Kasumi-1 (cell line): ENCODE measurements at regions not wholly inside any gene's neighbourhood (a gene's known extent, or its start where the extent isn't known, plus 50 kb on each side); places are given as distances from the start of the nearest gene placed in this dataset.
A peak's percentile ranks its signal among the peaks of the same experiment; 100 is the strongest.

Experiments
- DNase-seq, 2 experiments: peaks; one replicate each; lab custom pipeline; 2025; lab: John Stamatoyannopoulos, UW

DNA sequence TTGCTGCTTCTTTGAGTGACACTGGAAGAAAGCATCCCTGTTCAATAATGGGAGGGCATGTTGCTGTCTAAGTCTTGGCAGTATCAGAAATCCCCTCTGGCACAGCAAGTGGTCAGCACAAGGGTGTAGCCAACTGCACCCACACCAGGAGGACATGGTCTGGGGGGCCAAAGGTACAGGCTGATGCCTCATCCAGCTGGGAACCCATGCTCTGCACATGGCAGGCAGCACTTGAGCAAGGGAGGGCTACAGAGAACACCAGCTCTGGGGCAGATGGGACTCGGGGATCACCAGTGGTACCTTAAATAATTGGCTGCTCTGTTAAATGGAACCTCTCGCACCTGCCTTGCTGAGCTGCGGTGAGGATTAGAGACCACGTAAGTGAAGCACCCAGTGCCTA, 265.2 kb downstream of the SYK start:
- DNase-seq = no peak

DNA sequence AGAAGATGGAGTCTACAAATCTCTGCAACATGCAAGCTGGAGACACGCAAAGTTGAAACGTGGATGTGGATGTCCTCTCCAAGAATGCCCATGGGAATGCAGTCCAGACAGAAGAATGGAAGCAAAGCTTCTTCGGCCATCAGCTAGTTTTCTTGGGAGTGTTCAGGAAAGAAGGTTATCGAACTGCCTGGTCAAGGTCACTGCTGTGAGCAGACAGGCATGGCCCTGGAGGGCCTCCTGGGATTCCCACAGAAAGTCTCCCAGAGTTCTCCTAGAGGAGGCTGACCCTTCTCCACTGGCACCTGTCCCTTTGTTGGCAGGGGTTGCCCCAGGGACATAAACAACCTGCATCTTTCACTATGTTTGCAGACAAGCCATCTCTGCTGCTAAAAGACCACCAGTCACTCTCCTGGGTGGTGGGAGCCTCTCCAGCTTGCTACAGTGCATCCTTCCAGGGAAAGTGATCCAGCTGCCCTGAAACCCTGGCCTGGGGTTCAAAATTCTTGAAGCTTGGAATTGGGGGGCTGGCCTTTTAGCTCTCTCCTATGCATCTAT, 265.8 kb downstream of the SYK start:
- no peak for DNase-seq

DNA sequence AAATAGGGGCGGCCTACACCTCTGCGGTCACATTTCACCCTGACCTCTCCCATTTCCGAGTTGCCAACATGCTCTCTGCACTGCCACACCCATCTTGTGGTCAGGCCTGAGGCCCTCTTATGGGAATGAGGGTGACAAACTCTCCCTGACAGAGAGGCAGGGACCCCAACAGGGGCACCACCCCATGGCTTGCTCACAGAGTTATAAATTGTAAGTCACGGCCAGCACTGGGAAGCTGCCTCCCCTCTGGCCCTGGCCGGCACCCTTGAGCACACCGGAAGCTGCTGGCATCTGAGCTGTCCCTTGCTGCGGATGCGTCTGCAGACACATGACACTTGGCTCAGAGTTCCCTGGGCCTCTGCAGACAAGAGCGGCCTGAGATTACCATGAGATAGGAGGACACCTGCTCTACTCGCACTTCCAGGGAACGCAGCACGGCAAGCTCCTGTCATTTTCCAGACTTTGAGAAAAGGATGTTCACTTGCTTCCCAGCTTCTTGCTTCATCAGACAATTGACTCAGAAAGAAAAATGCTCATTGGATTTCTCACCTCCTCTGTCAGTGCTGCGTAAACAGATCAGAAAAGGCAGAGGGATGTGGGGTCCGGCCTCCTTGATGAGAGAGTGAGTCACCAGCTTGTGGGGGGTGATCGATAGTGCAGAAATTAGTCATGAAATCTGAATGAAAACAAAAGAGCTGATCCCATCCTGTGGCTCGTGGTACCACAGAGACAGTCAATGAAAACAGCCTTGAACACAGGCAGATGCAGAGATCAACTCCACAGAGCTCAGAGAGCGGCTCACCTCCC, 269.8 kb downstream of the SYK start:
- no peak for DNase-seq

DNA sequence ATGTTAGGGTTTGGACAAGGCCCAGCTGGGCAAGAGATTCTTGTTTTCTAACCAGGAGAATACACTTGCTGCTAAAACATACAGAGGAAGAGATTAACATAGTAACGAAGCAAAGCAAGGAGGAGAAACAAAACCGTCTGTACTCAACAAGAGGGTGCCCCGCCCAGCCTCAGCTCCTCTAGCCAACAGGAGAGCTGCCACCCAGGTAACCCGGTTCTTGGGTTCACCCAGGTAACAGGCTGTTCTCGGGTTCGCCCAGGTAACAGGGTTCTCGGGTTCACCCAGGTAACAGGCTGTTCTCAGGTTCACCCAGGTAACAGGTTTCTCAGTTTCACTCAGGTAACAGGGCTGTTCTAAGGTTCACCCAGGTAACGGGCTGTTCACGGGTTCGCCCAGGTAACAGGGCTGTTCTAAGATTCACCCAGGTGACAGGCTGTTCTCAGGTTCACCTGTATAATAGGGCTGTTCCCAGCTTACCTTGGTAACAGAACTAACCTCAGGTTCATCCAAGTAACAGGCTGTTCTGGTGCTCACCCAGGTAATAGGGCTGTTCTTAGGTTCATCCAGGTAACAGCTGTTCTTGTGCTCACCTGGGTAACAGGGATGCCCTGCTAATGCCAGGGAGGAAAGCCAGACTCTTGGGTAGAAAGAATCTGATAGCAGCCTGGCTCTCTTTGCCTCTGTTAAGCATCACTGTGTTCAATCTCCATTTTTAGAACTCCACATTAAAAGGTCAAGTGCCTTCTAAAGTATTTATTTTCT, 271.6 kb downstream of the SYK start:
- DNase-seq = no peak

DNA sequence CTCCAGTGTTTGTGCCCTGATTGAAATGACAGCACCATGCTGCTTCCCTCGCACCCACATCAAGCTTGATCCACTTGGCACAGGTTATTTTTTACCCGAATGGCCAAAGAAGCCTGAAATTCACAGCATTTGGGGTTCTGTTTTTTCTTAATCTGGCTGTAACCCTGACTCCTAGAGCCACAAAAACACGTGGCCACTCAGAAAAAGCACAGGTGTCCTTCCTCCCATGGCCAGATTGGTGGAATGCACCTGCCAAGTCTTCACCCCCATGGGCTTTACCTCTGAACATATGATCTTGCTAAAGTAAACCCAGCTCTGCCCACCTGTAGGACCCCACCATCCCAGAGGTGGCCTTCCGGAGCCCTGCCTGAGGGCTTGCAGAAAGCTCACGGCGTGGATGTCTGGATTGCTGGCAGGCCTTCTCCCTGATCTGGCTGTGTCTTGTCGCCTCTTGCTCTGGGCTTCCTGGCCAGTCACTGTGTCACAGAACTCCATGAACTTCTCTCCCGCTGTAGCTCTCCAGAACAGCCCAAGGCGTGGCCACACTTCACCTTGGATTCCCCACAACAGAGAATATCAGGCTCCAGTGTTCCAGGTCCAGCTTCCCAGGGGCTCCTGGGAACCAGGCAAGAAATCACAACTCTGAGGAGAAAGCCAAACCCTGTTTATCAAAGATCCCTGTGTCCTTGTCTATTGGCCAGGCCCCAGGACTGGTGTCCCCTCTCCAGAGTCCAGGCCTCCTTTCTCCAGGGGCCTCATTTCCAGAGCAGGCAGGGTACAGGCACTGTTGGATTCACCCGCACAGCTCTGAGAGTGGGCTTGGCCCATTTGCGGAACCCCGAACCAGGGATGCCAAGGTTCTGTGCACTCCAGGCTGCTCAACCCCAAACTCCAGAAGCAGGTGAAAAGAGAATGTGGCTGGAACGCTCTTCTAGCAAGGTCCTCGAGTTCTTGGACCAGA, 272.5 kb downstream of the SYK start:
- no peak for DNase-seq

DNA sequence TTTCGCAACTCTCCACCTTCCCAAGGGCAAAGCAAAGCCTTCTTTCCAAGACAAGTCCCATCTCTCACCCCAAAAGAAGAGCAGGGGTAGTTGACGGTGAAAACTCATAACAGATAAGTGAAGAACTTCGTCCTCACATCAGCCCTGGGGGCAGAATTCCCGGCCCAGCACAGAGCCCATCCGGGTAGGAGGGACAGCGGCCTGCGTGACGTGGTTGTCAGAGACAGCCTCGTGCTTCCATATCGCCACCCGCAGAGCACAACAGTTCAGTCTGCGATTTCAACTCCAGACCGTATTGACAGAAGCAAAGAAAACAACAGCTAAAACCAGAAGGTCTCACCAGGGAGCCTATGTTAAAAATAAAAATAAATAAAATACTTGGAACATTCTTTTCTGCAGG, 273.2 kb downstream of the SYK start:
- DNase-seq = no peak

DNA sequence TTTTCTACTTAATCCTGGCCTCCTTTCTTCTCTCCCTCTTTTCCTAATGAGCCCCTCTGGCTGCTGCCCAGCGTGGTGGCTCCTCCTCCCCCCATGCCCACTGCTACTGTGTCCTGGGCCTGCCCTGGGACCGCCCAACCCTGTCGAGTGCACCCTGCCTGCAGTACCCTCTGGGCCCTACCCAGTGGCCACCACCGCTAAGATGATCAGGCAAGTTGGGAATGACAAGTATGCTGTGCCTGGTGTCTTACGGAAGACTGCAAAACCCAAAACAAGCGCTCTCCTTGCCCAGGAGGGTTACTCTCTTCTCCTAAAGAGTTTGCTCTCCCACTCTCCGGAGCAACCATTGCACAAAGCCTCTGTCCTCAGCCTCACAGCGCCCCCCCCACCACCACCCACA, 273.7 kb downstream of the SYK start:
- DNase-seq = no peak

DNA sequence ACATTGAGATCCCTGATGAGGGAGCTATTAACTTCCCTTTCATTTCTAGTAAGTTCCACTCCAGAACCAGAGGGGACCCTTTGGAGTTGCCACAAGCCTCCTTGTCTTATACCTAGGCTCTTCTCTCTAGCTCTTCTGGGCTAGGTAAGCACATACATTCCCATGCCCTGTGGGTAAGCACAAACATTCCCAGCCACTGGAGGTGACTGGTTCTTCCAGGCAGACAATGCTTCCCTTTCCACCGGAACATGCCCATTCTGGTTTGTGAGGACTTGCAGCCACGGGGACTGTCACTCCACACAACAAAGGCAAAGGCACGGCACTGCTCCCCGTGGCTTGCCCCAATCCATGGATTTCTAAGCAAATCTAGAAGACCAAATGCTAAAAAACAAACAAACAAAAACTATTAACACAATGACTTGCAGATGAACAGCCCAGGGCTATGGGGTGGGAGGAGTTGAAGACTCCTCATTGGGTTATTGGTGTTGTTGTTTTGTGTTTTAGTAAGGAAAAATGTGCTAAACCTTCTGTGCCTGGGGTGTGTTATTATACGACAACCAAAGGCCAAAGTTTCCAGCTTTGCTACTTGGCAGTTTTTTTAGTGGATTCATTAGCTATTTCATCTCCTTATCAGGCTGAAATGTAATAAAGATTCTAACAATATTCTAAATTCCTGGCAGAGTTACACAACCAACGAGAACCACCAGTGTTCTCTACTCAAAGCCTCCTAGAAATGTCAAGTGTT, 276.2 kb downstream of the SYK start:
- DNase-seq = no peak

DNA sequence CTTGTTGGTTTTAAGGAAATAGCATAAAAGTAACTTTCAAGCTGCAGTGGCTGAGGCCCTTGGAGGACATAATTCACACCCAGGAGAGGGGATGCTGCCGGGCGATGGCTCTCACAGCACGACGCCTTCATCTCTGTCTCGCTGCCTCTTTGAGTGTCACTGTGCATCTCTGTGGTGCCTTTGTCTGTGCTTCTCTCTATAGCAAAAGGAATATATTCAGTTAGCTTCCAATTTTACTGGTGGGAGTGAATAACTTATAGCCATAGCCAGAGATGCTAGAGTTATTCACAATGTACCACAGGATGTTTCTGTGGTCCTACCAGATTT, 276.7 kb downstream of the SYK start:
- DNase-seq = no peak

DNA sequence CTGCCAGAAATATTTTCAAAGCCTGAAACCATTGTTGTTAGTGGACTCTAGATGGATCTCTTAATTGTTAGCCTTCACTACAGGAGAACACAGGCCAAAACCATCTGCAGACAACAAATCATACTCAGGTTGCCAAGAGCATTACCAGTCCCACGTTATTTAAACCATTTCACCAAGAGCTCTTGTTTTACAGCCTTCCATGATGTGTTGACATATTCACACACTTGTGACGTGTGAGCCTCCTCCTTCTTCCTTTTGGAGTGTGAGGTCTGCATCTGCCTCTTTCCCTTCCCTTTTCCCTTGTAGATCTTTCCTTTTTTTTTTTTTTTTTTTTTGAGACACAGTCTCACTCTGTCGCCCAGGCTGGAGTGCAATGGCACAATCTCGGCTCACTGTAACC, 279.0 kb downstream of the AUH start:
- DNase-seq = no peak

DNA sequence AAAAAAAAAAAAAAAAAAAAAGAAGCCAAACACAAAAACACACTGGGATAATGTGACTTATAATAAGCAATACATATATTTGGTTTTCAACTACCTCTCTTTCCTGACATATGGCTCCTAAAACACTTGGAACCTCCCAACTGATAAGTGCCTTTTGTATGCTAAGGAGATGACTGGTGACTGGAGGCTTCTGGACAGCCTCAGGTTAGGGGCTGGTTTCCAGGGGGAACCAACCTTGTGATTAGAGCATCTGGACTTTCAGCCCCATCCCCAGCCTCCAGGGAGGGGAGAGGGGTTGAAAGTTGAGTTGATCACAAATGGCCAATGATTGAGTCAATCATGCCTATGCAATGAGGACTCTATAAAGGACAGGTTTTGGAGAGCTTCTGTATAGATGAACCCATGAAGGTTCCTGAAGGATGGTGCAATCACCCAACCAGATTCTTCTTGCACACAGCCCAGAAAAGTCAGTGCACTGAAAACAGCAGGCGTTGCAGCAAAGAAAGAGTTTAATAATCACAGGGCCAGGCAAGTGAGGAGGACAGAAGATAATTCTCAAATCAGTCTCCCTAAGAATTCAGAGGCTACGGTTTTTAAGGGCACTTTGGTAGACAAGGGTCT, 276.7 kb downstream of the AUH start:
- peak in 1 of 2 experiments; percentile 1 for DNase-seq

DNA sequence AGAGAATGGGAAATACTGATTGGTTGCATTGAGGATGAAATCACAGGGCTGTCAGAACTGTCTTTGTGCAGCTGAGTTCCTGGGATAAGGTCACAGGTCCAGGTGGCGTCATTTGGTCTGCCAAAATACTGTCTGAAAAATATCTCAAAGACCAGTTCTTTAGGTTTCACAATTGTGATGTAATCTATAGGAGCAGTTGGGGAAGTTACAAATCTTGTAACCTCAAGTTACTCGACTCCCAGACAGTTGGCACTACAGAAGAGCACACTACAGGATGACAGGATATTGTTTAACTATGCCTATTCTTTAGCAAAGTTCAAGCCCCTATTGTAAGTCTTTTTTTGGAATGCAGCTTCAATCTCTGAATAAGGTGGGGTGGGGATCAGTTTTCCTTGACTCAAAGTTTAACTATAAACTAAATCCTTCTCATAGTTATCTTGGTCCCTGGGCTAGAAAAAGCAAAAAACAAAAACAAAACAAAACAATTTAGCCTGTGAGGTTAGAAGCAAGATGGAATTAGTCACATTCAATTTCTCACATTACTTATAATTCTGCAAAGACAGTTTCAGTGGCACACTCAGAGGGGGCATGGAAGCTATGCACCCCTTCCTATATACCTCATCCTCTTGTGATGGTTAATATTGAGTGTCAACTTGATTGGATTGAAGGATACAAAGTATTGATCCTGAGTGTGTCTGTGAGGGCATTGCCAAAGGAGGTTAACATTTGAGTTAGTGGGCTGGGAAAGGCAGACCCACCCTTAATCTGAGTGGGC, 276.0 kb downstream of the AUH start:
- peak; percentile 60 to 79 for DNase-seq

DNA sequence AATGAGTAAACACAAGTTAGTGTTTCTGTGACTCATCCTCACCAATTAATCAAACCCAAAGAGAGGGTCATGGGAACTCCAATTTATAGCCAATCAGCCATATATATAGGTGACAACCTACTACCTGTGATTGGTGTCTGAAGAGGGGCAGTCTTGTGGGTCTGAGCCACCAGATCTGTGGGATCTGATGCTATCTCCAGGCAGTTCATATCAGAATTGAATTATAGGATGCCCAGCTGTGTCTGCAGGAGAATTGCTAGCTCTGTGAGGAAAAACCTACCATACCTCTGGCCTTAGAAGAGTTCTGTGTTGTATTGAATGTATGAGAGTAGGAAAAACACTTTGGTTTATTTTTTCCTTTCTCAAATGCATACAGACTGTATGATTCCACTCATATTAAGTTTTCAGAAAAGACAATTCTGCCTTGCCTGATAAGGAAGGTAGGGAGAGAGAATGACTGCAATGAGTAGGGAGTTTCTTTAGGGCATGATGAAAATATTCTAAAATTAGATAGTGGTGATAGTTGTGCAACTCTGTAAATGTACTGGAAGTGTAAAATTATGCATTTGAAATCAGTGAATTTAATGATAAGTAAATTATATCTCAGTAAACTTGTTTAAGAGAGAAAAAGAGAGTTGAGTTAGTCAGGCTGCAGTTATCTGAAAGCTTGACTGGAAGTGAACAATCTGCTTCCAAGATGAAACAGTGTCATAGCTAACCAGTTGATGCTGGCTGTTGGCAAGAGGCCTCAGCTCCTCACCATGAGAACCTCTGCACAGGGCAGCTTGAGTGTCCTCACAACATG, 274.9 kb downstream of the AUH start:
- no peak for DNase-seq

DNA sequence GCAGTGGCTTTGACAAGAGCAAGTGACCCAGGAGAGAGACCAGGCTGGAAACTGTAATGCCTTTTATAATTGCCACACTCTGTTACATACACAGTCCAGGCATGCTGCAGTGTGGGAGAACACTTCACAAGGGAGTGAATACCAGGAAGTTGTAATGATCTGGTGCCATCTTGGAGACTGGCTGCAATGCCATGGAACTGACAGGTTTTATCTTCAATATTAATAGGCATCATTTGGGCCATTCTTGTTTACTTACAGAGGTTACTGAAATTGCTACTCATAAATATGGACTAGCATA, 274.3 kb downstream of the AUH start:
- DNase-seq = no peak

DNA sequence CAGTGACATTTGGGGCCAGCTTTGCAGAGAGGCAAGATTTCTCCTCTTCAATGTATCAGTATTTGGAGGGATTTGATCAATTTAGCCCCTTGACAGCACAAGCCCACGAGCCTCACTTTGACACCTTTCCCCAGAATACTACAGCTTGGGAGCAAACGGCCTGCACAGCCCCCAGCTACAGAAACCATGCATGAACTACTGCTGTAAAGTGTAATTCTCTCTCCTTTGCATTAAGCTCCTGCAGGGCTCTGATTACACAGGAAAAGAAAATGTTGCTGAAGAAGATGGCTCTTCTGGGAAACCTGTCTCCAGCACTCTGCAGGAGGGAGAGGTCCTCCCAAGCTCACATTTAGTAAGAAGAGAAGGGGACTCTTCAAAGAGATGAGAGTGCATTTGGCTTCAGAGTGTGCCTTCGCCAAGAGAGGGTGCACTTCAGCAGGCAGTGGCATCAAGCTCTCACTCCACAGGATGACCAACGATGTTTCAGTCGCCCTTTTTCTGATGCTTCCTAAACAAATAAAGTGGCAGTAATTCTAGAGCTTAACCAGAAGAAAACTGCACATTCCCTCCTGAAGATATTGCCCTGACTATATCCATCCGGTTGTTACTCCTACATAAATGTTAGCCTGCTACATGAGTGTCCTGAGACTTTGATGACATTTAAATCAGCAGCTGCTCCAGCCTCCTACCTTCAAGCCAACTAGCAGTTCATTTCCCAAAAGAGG, 272.2 kb downstream of the AUH start:
- DNase-seq = no peak

DNA sequence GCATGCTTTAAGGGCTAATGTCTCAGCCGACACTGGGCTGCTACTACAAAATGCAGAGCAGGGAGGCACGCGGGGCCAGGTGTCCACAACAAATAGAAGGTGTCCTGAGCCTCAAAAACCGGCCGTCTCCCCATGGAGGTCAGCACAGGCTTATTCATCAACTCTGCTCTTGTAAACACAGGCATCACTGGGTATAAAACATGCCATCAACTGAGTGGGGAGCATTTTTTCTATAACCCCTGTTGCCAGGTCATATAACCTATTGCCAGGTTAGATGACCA, 271.6 kb downstream of the AUH start:
- DNase-seq = no peak

DNA sequence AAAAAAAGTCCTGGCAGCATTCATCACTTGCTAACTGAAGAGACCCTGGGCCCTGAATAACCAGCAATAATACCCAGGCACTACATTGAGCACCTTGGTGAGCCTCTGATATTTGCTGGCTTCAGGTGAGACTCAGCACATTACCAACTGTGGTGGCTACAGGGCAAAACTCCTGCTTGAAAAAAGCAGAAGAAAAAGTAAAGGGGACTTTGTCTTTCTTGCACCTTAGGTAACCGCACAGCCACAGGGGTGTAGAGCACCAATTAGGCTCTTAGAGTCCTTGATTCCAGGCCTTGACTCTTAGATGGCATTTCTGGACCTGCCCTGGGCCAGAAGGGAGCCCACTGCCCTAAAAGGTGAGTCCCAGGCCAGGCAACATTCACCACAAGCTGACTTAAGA, 269.5 kb downstream of the AUH start:
- no peak for DNase-seq

DNA sequence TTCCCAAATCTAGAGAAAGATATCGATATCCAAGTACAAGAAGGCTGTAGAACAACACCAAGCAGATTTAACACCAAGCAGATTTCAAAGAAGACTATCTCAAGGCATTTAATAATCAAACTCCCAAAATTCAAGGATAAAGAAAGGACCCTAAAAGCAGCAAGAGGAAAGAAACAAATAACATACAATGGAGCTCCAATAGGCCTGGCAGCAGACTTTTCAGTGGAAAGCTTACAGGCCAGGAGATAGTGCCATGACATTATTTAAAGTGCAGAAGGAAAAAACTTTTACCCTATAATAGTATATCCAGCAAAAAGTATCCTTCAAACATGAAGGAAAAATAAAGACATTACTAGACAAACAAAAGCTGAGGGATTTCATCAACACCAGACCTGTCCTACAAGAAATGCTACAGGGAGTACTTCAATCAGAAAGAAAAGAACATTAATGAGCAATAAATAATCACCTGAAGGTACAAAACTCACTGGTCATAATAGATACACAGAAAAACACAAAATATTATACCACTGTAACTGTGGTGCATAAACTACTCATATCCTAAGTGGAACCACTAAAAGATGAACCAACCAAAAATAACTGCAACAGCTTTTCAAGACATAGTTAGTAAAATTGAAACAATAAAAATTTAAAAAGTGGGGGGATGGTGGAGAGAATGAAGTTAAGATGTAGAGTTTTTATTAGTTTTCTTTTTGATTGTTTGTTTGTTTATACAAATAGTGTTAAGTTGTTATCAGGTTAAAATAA, 267.2 kb downstream of the AUH start:
- DNase-seq = no peak
